ENCODE measurements at regions not wholly inside any gene's neighbourhood (a gene's known extent, or its start where the extent isn't known, plus 50 kb on each side); places are given as distances from the start of the nearest gene placed in this dataset.

GRCh38 chr5:4366628-4367027, 771.0 kb downstream of the IRX1 start:
- Histone ChIP-seq H3K4me1 (no peaks in the 10 kb centered on the region), H3K36me3 (no peaks in the 10 kb centered on the region), H3K4me3 (no peak overlapping the region), H3K27ac (no peak overlapping the region), H3K27me3 (no peaks in the 10 kb centered on the region), H3K9me3 (no peaks in the 10 kb centered on the region)
- ATAC-seq: no peak
- 69 to 79% methylated on average over 3 to 4 of the region's 5 CpGs for WGBS, 2 donors (ENCODE audit: low coverage in 1 of 2)
- no peak for TF ChIP-seq POLR2A (IDR thresholded peaks at IDR 0.05)
- TF ChIP-seq POLR2AphosphoS5 (IDR thresholded peaks at IDR 0.05): no peak
- TF ChIP-seq, protein P1, sequence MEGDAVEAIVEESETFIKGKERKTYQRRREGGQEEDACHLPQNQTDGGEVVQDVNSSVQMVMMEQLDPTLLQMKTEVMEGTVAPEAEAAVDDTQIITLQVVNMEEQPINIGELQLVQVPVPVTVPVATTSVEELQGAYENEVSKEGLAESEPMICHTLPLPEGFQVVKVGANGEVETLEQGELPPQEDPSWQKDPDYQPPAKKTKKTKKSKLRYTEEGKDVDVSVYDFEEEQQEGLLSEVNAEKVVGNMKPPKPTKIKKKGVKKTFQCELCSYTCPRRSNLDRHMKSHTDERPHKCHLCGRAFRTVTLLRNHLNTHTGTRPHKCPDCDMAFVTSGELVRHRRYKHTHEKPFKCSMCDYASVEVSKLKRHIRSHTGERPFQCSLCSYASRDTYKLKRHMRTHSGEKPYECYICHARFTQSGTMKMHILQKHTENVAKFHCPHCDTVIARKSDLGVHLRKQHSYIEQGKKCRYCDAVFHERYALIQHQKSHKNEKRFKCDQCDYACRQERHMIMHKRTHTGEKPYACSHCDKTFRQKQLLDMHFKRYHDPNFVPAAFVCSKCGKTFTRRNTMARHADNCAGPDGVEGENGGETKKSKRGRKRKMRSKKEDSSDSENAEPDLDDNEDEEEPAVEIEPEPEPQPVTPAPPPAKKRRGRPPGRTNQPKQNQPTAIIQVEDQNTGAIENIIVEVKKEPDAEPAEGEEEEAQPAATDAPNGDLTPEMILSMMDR (IDR thresholded peaks at IDR 0.05): no peak
- TF ChIP-seq EP300 (IDR thresholded peaks at IDR 0.05): no peak

DNA sequence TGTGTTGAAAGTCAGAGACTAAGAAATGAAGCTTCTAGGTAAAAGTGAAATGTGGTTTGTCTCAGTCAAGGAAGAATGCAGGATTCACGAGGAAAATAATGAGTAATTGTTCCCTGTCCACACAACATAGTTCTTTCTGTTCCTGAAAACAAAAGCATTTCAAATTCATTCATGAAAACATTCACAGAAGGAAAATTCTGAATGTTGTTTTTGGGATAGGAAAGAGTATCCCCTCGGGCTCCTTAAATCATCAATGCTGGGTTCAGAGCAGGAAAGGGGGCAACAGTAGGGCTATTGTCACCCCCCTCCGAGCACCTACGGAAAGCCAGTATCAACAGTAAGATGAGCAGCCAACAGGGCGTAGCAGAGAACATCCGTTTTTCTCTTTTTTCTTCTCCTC, 769.9 kb upstream of the ADAMTS16 start:
- Histone ChIP-seq H3K4me3 (no peak overlapping the region), H3K27ac (no peak overlapping the region), H3K9me3 (no peaks in the 10 kb centered on the region), H3K27me3 (no peaks in the 10 kb centered on the region), H3K36me3 (no peaks in the 10 kb centered on the region), H3K4me1 (no peaks in the 10 kb centered on the region)
- WGBS, 2 donors (ENCODE audit: low coverage in 1 of 2): 14 to 56% methylated on average over 1 to 5 of the region's 6 CpGs
- TF ChIP-seq EP300 (IDR thresholded peaks at IDR 0.05) (no peak), POLR2A (IDR thresholded peaks at IDR 0.05) (no peak), POLR2AphosphoS5 (IDR thresholded peaks at IDR 0.05) (no peak)
- TF ChIP-seq, protein P1 (IDR thresholded peaks at IDR 0.05): no peak
- no peak for ATAC-seq

- no peak for ATAC-seq
- TF ChIP-seq, protein P1 (IDR thresholded peaks at IDR 0.05): no peak
- TF ChIP-seq POLR2AphosphoS5 (IDR thresholded peaks at IDR 0.05) (no peak), EP300 (IDR thresholded peaks at IDR 0.05) (no peak), POLR2A (IDR thresholded peaks at IDR 0.05) (no peak)
- Histone ChIP-seq H3K27ac (no peak overlapping the region), H3K36me3 (no peaks in the 10 kb centered on the region), H3K4me1 (no peaks in the 10 kb centered on the region), H3K4me3 (no peak overlapping the region), H3K27me3 (no peaks in the 10 kb centered on the region), H3K9me3 (no peaks in the 10 kb centered on the region)
- WGBS, 2 donors (ENCODE audit: low coverage in 1 of 2): 75 to 81% methylated on average over 1 of the region's 1 CpG
Measured at GRCh38 chr5:4372481-4372880, 767.6 kb upstream of the ADAMTS16 start.

DNA sequence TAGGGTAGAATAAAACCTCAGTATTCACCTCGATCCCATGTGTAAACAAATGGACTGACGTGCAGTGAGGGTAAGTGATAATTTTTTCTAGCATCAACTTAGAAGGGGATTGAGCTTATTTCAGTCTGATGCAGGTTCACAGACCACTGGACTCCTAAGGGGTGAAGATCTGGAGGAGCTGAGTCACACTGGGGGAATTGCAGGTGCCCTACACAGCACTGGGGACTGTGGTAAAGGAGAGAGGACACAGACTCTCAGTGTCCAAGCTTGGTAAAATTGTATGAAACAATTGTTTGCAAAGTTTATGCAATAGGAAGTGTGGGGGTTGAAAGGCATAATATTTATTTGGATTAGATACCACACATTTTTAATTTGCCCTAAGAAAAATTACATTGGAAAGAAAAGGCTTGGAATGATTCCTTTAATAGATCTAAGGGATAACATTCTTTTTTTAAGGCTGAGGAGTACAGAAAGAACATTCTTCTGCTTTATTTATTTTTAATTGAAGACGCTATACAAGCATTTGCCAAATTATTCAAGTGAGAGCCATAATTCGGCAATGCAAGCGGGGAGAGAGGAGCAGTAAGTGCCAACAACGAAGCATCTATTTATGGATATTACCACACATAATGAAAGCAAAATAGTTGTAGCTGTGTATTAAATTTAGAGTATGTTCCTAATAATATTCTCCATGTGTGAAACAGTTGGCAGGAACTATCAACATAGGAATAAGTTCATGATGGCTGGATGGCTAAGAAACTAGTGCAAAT, 766.9 kb upstream of the ADAMTS16 start:
- Histone ChIP-seq H3K4me1 (no peaks in the 10 kb centered on the region), H3K27ac (no peak overlapping the region), H3K9me3 (no peaks in the 10 kb centered on the region), H3K36me3 (no peaks in the 10 kb centered on the region), H3K4me3 (no peak overlapping the region), H3K27me3 (no peaks in the 10 kb centered on the region)
- WGBS, 2 donors (ENCODE audit: low coverage in 1 of 2): 35 to 60% methylated on average over 6 of the region's 6 CpGs
- TF ChIP-seq, protein P1 (IDR thresholded peaks at IDR 0.05): no peak
- TF ChIP-seq POLR2A (IDR thresholded peaks at IDR 0.05) (no peak), POLR2AphosphoS5 (IDR thresholded peaks at IDR 0.05) (no peak), EP300 (IDR thresholded peaks at IDR 0.05) (no peak)
- no peak for ATAC-seq

DNA sequence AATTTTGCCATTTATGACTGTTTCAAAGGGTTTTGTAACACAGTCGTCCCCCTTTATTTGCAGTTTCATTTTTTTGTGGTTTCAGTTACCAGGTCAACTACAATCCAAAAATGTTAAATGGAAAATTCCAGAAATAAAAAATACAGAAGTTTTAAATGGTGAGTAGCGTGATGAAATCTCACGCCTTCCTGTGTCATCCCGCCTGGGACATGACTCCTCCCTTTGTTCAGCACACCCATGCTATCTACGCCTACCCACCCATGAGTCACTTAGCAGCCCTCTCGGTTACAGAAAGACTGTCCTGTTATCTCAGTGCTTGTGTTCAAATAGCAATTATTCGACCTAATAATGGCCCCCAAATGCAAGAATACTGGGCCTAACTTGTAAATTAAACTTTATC, 765.3 kb upstream of the ADAMTS16 start:
- Histone ChIP-seq H3K4me3 (no peak overlapping the region), H3K4me1 (no peaks in the 10 kb centered on the region), H3K27ac (no peak overlapping the region), H3K9me3 (no peaks in the 10 kb centered on the region), H3K36me3 (no peaks in the 10 kb centered on the region), H3K27me3 (no peaks in the 10 kb centered on the region)
- TF ChIP-seq EP300 (IDR thresholded peaks at IDR 0.05): no peak
- TF ChIP-seq, protein P1 (IDR thresholded peaks at IDR 0.05): no peak
- no peak for TF ChIP-seq POLR2AphosphoS5 (IDR thresholded peaks at IDR 0.05)
- TF ChIP-seq POLR2A (IDR thresholded peaks at IDR 0.05): no peak
- WGBS, 2 donors (ENCODE audit: low coverage in 1 of 2): 60 to 61% methylated on average over 4 to 7 of the region's 7 CpGs
- ATAC-seq: no peak
